DND-41 (cell line): ENCODE measurements at regions not wholly inside any gene's neighbourhood (a gene's known extent, or its start where the extent isn't known, plus 50 kb on each side); places are given as distances from the start of the nearest gene placed in this dataset.

ENCODE experiments used
- EZH2 ChIP-seq: IDR thresholded peaks from 3 replicates; pipeline ENCODE4 v1.6.1; 2012; ENCODE audit warnings: borderline replicate concordance, low read depth, mild to moderate bottlenecking, moderate library complexity, low read length, inconsistent platforms; ENCODE audit not compliant: severe bottlenecking
- TF ChIP-seq, protein P1 (sequence below): IDR thresholded peaks from 2 replicates; pipeline ENCODE4 v1.5.1; 2012; ENCODE audit warnings: borderline replicate concordance, low read length, moderate library complexity, mild to moderate bottlenecking; ENCODE audit not compliant: poor library complexity, severe bottlenecking; ENCODE audit errors: extremely low read depth

DNA sequence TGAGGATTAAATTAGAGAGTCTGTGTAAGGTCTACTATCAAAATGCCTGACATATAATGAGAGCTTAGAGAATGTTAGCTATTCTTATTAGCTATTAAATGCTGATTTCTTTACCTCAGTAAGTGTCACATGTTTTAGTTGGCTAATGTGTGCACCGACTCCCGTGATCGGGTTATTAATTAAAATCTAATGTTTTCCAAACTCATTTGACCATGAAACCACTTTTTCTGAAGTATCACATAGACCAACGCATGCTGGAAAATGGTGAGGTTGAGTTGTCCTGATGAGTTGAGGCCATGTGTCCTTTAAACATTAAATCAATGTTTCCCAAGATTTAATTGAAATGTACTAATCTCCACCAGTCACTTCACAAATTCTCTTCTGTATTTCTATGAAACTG is 84.8 kb upstream of the C1QTNF7 start:
- TF ChIP-seq, protein P1, sequence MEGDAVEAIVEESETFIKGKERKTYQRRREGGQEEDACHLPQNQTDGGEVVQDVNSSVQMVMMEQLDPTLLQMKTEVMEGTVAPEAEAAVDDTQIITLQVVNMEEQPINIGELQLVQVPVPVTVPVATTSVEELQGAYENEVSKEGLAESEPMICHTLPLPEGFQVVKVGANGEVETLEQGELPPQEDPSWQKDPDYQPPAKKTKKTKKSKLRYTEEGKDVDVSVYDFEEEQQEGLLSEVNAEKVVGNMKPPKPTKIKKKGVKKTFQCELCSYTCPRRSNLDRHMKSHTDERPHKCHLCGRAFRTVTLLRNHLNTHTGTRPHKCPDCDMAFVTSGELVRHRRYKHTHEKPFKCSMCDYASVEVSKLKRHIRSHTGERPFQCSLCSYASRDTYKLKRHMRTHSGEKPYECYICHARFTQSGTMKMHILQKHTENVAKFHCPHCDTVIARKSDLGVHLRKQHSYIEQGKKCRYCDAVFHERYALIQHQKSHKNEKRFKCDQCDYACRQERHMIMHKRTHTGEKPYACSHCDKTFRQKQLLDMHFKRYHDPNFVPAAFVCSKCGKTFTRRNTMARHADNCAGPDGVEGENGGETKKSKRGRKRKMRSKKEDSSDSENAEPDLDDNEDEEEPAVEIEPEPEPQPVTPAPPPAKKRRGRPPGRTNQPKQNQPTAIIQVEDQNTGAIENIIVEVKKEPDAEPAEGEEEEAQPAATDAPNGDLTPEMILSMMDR = no peak
- TF ChIP-seq EZH2 = no peak
